ENCODE measurements at regions not wholly inside any gene's neighbourhood (a gene's known extent, or its start where the extent isn't known, plus 50 kb on each side); places are given as distances from the start of the nearest gene placed in this dataset.

GRCh38 chr10:131838966-131839742, 61.7 kb upstream of the PPP2R2D start:
- no peak for TF ChIP-seq POLR2AphosphoS5 (IDR thresholded peaks at IDR 0.05; ENCODE audit: insufficient read depth, low read depth, low read length)
- TF ChIP-seq POLR2A (IDR thresholded peaks at IDR 0.05; ENCODE audit: low read depth, low read length), result no peak
- no peak for TF ChIP-seq MAX (IDR thresholded peaks at IDR 0.05; ENCODE audit: insufficient read depth, insufficient read length)
